GM20000 (cell line): ENCODE measurements at regions not wholly inside any gene's neighbourhood (a gene's known extent, or its start where the extent isn't known, plus 50 kb on each side); places are given as distances from the start of the nearest gene placed in this dataset.

Experiments used
- DNase-seq: peaks from one replicate; pipeline ENCODE4 v3.0.0; 2012; ENCODE audit warnings: low spot score
- TF ChIP-seq, protein P1 (sequence below): IDR thresholded peaks from 2 replicates; pipeline ENCODE4 v1.5.1; 2012; ENCODE audit warnings: mild to moderate bottlenecking, control low read depth; ENCODE audit errors: extremely low read depth, missing control alignments

DNA sequence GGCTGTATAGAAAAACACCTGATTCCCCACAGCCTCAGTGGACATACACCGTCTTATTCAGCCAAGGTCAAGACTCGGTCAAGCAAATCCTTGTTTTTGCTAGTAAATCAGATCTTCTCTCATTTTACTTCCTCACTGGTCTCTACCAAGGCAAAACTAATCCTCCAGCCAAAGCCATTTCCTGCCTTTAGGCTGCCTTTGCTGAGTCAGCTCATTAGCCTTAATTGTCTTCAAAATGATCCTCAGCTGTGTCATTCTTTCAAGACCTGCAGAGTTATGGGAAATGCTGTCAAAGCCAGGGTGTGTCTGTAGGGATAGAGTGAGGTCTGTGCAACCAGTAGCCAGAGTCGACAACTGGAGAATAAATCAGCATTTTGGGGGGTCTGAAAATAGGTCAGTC is 107.2 kb upstream of the FAM180A start:
- TF ChIP-seq, protein P1, sequence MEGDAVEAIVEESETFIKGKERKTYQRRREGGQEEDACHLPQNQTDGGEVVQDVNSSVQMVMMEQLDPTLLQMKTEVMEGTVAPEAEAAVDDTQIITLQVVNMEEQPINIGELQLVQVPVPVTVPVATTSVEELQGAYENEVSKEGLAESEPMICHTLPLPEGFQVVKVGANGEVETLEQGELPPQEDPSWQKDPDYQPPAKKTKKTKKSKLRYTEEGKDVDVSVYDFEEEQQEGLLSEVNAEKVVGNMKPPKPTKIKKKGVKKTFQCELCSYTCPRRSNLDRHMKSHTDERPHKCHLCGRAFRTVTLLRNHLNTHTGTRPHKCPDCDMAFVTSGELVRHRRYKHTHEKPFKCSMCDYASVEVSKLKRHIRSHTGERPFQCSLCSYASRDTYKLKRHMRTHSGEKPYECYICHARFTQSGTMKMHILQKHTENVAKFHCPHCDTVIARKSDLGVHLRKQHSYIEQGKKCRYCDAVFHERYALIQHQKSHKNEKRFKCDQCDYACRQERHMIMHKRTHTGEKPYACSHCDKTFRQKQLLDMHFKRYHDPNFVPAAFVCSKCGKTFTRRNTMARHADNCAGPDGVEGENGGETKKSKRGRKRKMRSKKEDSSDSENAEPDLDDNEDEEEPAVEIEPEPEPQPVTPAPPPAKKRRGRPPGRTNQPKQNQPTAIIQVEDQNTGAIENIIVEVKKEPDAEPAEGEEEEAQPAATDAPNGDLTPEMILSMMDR: no peak

DNA sequence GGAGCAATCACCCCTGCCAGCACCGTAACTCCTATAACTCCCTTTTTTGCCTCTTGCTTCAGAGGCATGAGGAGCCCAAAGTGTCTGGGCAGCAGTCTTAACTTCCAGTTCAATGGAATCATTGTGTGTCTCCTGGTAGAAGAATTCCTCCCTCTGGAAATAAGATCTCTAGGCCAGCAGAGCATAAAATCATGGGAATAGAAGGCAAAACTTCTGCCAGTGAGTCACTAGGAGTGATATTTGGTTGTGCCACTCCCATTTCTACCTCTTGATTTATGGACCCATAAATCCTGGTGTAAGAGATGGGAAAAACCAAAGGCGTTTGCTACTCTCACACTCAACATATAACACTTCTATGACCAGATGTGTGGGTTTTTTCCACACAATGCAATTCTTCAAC is 104.9 kb upstream of the FAM180A start:
- TF ChIP-seq, protein P1: no peak
- no peak for DNase-seq

More for the DNA sequence above, 107.2 kb upstream of the FAM180A start:
- DNase-seq: no peak

DNA sequence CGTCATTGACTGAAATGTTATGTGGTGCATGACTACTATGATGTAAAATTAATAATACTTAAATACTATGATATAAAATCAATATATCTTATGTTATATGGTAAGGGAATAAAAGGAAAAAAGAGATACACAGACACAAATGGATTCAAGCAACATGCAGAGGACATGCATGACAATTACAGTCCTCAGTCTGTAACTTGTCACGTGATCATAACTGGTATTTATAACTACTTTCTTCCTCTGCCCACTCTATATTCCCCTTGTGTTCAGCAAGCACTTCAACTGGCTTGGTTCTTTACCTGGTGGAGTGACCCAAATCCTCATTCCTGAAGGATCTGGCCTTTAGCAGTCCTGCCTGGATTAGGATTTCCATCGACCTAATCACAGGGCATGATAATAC is 104.4 kb upstream of the FAM180A start:
- TF ChIP-seq, protein P1: no peak
- DNase-seq: no peak

DNA sequence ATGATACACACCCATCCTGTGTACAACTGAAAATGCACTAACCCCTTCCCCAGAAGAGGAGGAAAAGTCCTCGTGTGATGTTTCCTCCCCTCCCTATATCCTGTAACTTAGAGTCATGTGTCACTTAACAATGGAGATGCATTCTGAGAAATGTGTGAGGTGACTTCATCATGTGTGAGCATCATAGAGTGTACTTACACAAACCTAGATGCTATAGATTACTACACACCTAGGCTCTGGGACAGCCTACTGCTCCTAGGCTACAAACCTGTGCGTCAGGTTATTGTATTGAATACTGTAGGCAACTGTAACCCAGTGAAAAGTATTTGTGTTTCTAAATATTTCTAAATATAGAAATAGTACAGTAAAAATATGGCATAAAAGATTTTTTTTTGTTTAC is 98.6 kb upstream of the FAM180A start:
- DNase-seq: no peak
- TF ChIP-seq, protein P1: no peak

DNA sequence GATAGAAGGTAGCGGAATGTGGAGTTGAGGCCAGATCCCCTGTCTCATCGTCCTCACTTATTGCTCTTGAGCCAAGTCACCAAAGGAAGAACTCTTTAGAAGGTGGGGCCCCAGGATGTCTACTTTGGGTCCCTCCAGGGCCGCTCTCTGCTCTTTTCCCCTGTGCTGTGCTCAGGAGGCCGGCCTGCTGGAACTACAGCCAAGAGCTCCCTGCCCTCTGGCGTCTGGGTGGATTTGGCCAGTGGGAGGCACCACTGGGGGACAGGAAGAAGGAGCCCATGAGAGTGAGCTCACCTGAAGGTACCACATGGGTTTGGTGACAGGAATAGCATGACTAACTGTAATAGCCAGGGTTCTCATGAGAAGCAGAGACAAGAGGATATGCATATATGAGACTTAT is 97.7 kb upstream of the FAM180A start:
- TF ChIP-seq, protein P1: no peak
- DNase-seq: no peak

DNA sequence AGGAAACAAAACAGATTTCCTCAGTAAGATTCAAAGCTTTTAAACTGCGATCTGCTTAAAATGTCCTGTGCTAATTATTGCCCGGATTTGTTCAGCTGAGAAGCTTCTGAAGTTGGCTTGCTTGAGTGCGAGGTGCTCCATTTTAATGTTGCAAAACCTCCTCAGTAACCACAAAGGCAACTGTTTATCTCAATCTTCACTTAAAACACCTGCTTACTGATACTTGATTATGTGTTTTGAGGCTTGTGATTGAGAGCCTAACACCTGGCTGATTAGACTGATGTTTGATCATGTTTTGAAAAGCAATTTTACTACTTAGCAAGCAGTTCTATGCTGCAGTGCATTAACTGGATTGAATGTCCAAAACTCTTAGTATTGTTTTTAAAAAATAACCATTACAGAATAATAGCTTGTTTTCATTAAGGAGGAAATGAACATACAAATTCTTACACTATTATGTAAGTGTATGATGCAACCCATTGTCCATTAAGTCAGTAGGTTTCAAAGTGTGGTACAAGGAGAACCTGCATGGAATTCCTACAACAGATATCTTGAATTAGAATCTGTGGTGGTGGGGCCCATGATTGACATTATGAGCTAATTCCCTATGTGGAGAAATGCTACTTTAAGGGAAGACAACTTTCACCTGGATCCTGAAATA is 96.9 kb upstream of the FAM180A start:
- DNase-seq: no peak
- TF ChIP-seq, protein P1: no peak

DNA sequence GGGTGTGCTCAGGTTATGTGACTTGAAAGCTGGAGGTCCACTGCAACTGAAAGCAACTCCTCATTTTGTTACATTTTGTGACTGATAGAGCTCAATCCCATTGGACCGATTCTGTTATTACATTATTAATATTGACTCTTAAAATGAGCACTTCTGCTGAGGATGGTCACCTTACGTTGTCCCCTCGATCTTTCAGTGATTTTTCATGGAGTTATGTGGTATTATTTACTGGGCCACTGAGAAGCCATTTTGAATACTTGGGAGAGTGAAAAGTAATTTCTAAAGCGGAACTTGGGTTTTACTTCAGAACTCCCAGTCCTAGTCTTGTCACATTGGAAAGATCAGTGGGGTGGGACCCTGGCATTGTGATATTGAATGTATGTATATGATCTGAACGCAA is 96.3 kb upstream of the FAM180A start:
- TF ChIP-seq, protein P1: no peak

More for the DNA sequence above, 96.3 kb upstream of the FAM180A start:
- no peak for DNase-seq
